ENCODE measurements at regions not wholly inside any gene's neighbourhood (a gene's known extent, or its start where the extent isn't known, plus 50 kb on each side); places are given as distances from the start of the nearest gene placed in this dataset.

- TF ChIP-seq ZBTB40 (IDR thresholded peaks at IDR 0.05): no peak
- no peak for TF ChIP-seq ZBTB40 (CRISPR knock-in tag; IDR thresholded peaks at IDR 0.05)
- no peak for TF ChIP-seq IRF2 (CRISPR knock-in tag; IDR thresholded peaks at IDR 0.05)
- TF ChIP-seq ERF (CRISPR knock-in tag; IDR thresholded peaks at IDR 0.05): no peak
- TF ChIP-seq ZNF197 (CRISPR knock-in tag; IDR thresholded peaks at IDR 0.05; ENCODE audit: low read depth): no peak
Observed at GRCh38 chr3:165667676-165668075, 169.5 kb downstream of the BCHE start (continued).
